ENCODE measurements at regions not wholly inside any gene's neighbourhood (a gene's known extent, or its start where the extent isn't known, plus 50 kb on each side); places are given as distances from the start of the nearest gene placed in this dataset.
"Not testable (repeated sequence)": the region's sequence is repeated elsewhere in the genome, so short reads cannot be mapped to it uniquely, and the experiment has no call there.

DNA sequence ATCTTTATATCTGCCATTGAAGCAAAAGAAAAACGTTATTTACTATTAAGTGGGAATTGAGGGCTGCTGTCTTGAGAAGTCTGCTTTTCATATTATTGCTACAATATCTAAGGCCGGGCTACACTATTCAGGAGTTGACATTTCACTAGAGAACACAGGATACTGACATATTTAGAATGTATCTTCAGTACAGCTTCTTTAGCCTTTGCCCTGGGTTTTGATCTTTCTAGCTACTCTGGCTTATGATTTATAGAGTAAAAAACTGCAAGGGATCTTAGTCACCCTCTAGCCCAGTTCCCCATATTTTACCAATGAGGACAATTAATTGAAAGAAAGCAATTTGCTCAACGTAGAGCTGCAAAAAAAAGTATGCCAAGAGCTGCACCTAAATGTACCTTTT is 307.4 kb upstream of the DPPA4 start:
- DNase-seq (no peak), ATAC-seq (no peak)
- intact Hi-C loops (cut with micrococcal nuclease) = no loop called here

- DNase-seq = no peak
- intact Hi-C loops (cut with micrococcal nuclease) = no loop called here
- ATAC-seq = no peak
Observed at GRCh38 chr3:109648027-109648426, 310.7 kb upstream of the DPPA4 start.

DNA sequence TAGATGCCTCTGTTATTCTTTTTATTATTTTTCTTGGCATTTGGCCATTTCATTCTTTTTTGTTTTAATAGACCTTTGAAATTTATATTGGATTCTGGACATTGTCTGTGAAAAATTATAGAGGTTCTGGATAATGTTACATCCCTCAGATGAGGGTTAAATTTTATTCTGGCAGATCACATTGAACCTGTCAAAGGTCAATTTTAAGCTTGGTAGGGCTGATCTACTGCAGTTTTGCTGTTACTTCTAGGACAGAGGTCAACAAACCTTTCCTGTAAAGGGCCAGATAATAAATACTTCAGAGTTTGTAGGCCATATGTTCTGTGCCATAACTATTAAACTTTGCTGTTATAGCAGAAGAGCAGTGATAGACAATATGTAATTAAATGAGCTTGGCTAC is 318.9 kb upstream of the DPPA4 start:
- no peak for ATAC-seq
- no peak for DNase-seq
- intact Hi-C loops (cut with micrococcal nuclease) = no loop called here

DNA sequence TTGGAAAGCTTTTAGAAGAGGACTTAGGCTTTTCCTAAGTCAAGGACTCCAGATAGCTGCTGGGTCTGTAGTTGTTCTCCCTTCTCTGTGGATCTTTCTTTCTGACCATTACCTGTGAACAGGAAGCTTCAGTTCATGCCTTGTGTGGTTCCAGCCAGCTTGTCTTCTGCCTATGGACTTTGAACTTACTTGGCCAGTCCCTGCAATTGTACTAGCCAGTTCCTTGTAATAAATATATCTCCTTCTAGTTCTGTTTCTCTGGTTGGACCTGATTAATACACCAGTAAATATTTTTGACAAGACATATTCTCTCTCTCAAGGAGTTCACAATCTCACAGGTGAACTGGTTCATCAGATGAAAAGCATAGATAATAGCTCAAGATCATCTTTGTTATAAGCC is 341.3 kb upstream of the DPPA4 start:
- no peak for ATAC-seq
- intact Hi-C loops (cut with micrococcal nuclease) = no loop called here
- no peak for DNase-seq

DNA sequence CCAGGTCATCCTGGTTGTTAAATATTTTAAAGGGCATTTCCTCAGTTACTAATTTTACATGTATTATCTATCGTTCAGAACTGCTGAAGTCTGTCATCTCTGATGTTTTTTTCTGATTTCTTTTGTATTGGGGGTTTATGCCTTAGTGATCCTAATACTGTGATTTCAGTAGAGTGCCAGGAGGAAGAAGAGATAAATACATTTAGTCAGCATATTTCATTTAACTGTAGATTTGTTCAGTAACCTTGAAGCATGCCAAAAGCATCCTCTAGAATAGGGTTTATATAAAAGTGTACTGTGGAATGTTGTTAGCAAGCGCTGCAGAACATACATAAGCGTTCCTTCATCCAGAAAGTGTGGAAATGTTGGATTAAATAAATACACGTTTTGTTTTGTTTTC is 342.3 kb upstream of the DPPA4 start:
- DNase-seq = no peak
- no peak for ATAC-seq
- intact Hi-C loops (cut with micrococcal nuclease) = no loop called here

DNA sequence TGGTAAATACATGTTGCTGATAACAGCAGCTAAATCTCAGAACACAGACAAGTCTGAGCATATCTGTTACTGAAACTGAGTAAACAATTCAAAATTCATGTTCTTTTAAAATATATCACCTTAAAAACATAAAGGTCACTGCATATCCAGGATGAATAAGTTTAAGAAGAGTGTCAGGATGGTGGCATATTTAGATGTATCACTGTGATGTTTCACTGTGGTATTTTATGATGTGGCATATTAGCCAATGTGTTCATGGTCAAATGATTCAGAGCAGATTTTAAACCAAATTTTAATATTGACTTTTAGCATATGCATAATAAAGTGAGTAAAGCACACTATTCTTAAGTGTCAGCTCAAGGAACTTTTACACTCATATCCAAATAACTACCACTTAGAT is 346.4 kb upstream of the DPPA4 start:
- DNase-seq = no peak
- intact Hi-C loops (cut with micrococcal nuclease) = no loop called here
- no peak for ATAC-seq

DNA sequence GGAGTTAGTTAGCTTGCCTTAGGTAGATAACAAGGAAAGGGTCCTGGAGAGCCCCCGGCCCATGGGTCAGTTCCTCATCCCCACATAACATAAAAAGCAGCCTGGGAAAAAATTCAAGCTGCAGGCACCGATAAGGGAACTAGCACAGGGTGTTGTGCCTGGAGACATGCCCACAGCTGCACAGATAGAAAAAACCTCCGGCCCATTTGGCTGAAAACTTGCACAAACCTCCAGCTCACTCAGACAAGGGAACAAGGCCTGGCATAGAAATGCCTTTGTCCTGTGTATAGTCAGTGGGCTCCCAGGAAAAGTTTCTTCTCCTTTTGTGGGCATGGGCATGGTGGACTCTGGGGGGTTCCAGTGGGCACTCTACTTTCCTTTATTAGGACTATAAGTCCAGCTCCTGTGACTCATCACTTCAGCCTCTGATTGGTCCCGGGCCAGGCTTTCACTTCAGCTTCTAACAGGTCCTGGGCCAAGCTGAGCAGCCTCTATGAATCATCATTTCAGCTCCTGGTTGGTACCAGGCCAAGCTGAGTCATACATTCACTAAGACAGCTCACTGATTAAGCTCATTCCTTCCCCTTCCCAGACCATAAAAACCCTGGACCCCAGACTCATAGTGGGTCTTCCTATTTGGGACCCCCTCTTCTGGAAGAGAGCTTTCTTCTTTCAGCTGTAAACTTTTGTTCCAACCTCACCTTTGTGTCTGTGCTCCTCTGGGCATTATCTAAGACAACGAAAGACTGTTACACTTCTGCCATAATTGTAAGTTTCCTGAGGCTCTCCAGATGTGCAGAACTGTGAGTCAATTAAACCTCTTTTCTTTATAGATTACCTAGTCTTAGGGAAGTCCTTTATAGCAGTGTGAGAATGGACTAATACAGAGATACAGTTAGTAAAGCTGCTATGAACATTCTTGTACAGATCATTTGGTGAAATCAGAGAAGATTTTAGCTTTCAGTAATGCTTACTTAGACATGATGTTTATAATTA is 348.0 kb upstream of the DPPA4 start:
- intact Hi-C loops (cut with micrococcal nuclease) = no loop called here
- ATAC-seq = peak; percentile 98
- peak; percentile 59 for DNase-seq

DNA sequence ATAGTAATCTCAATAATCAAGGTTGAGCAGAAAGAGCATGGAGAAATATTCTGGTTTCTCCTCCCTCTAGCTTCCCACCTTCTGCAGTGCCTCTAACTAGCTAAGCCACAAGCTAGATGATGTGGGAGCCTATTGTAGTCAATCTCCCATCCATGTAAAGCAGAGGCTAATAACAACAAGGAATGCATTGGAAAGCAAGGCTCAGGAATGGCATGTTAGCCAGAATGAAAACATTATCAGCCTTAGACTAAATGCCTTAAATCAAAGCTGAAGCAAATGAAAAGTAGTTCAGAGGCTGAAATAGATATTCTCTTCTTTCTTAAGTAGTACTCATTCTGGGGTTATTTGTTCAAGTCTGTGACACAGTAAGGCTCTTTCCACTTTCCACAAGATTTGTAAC is 350.3 kb upstream of the DPPA4 start:
- DNase-seq = no peak
- no peak for ATAC-seq
- intact Hi-C loops (cut with micrococcal nuclease) = no loop called here

GRCh38 chr3:109696932-109697331 is 359.6 kb upstream of the DPPA4 start:
- intact Hi-C loops (cut with micrococcal nuclease) = no loop called here
- ATAC-seq (no peak), DNase-seq (no peak)

DNA sequence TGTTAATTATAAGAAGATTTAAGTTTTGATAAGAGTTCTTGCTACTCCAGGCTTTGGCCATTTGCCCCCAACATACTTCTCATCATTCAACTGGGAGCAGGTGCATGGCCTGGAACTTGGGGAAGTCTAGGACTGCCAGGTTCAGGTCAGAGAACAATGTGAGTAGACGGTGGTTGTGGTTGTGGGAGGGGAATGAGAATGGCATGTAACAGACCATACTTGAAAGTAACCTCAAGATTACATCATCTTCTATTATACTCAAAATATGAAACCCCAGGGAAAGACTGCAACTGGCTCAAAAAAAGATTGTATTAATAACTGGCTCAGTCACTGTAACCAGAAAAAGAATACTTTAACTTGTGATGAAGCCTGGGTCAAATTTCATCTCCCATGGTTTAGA is 364.9 kb upstream of the DPPA4 start:
- no peak for DNase-seq
- ATAC-seq = no peak
- intact Hi-C loops (cut with micrococcal nuclease) = no loop called here

- DNase-seq = no peak
- ATAC-seq = no peak
- intact Hi-C loops (cut with micrococcal nuclease) = no loop called here
Observed at GRCh38 chr3:109702976-109703375, 365.6 kb upstream of the DPPA4 start.

- DNase-seq; intact Hi-C loops (cut with micrococcal nuclease); ATAC-seq: not testable (repeated sequence)
Observed at GRCh38 chr3:109705133-109705532, 367.8 kb upstream of the DPPA4 start.

DNA sequence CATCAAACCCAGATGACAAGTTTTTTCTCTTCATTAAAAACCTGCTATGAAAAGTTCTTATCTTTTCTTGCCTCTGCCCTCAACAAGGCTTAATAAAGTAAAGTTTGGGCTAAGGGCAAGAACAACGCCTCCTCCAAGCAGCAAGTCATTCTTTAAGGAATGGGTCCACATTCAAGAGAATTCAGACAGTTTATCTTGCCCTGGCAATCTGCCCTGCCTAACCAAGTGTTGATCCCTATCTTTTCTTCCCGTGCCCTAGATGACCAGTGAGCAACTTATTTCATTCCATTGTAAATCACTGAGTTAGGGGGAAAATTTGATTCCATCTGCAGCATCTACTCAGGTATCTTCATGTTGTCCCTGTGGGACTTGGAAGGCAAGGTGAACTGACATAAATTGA is 370.3 kb upstream of the DPPA4 start:
- DNase-seq = no peak
- no peak for ATAC-seq
- intact Hi-C loops (cut with micrococcal nuclease) = no loop called here

- ATAC-seq (no peak), DNase-seq (no peak)
- intact Hi-C loops (cut with micrococcal nuclease) = no loop called here
Observed at GRCh38 chr3:109713288-109713687, 375.9 kb upstream of the DPPA4 start.

GRCh38 chr3:109715707-109716106 is 378.4 kb upstream of the DPPA4 start:
- DNase-seq (no peak), ATAC-seq (no peak)
- intact Hi-C loops (cut with micrococcal nuclease) = no loop called here

GRCh38 chr3:109718850-109719249 is 381.5 kb upstream of the DPPA4 start:
- intact Hi-C loops (cut with micrococcal nuclease) = no loop called here
- ATAC-seq (no peak), DNase-seq (no peak)

DNA sequence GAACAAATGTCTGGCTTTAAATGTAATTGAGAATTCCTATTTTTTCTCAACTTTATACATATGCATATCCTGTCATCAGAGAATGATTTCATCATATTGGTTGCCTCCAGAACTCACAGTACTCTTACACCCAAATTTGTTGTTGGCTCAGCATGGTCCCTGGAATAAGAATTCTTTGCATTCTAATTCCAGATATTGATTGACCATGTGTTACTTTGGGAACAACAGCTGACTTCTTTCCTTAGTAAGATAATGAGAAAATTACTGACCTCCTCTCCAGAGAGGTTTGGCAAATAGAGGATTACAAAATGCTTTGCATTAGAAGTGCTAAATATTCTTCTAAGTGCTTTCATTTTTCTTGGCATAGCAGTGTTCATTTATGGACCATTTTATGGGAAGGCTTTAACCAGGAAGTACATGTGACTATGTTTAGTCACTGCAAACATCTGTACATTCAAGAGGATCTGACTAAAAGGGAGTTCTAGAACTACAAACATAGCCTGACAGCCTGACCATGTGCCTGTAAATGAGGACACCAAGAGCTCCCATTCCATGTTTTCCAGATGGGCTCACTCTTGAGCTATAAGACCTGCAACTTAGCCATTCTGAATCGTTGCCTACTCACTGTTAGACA is 391.6 kb upstream of the DPPA4 start:
- no peak for DNase-seq
- intact Hi-C loops (cut with micrococcal nuclease) = no loop called here
- no peak for ATAC-seq

DNA sequence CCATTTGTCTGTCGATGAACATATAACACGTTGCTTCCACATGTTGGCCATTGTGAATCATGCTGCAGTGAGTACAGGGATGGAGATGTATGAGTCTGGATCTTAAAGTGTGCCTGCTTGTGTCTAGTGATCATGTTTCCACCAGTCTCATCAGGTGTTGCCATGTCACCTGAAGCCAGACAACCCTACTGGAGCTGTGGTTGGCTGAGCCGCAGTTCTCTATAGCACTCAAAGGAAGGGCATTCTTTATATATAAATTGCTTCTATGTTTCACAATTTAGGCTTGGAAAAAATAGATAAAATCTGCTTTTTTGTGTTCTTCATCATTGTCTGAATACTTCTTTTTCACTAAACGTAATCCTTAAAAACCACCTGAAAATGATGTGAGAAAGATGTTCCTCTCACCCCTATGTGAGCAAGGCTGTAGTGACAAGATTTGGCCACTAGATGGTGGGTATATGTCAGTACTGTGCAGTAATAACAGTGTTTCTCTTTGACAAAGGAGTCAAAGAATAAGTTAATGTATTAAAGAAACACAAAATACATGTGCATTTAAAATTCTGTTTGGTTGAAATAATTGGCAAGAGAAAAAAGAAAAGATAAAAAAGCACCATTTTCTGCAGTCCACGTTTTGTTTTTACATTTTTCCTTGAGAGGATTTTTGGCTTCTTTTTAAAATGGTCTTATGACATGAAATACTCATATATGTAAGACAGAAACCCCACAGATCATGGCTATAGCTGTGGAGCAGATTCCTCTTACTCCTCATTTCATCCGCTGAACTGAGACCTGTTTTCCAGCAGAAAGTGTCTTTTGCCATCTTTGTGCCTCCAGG is 394.5 kb upstream of the DPPA4 start:
- no peak for DNase-seq
- intact Hi-C loops (cut with micrococcal nuclease) = loop anchor here (5.0 to 10.0 kb wide), 2 partner anchors 583 to 780 kb away; no protein-coding TSS in a partner anchor
- peak; percentile 58 for ATAC-seq

DNA sequence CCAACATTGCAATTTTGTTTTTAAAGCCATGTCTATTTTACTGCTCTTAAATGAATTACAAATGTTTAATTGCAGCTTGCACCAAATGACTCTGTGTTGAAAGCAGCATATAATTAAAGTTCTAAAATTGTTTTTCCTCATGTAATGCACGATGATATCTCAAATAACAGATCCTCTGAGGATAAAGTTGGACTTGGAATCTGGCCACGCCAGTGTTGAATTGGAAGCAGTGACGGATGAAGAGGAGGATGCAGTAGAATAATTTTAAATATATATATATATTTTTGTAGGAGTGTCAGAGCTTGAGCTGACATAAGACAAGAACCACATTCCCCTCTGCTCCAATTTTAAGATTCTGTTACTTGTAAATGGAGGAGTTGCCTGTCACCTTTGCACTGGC is 406.6 kb upstream of the DPPA4 start:
- intact Hi-C loops (cut with micrococcal nuclease) = no loop called here
- no peak for DNase-seq
- no peak for ATAC-seq

DNA sequence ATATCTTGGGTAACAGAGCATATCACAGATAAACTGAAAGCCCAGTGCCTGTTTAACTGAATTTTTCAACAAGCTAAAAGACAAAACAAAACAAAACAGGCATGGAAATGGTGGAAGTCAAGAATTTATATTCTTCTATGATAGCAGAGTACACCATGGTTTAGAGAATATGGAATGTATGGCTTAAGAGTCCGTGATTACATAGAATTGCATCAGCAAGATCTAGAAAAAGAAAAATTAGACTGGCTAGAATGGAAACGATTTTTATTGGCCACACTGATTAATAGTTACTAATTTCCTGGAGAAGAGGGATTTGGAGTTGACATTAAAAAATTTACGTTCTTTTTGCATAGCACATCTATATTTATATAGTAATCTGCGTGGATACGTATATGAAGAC is 435.2 kb upstream of the DPPA4 start:
- DNase-seq = no peak
- ATAC-seq = no peak
- intact Hi-C loops (cut with micrococcal nuclease) = no loop called here

Measured in left ventricle myocardium superior (tissue), 1 donor.